ENCODE measurements at regions not wholly inside any gene's neighbourhood (a gene's known extent, or its start where the extent isn't known, plus 50 kb on each side); places are given as distances from the start of the nearest gene placed in this dataset.

DNA sequence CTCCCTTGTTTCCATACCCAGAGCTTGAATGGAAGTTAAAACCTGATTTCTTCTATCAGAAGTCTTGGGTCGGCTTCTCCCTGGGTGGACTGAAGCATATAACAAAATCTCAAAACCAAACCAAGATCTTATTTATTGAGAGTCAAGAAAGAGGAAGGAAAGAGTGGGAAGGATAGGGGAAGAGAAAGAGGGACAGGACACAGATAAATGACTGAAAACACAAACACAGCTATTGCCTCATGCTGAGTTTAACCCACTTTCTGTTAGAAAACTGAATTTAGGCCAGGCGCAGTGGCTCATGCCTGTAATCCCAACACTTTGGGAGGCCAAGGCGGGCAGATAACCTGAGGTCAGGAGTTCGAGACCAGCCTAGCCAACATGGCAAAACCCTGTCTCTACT is 92.9 kb downstream of the PALM2AKAP2 start:
- Mint-ChIP-seq H3K36me3 (ENCODE audit: low read depth) (no peaks in the 10 kb centered on the region), H3K27ac (ENCODE audit: unreplicated experiment) (no peak overlapping the region), H3K27me3 (ENCODE audit: low read depth) (no peaks in the 10 kb centered on the region), H3K4me1 (ENCODE audit: low read depth) (peaks cover 21% of the 10 kb centered on the region), H3K4me3 (ENCODE audit: unreplicated experiment) (no peak overlapping the region), H3K9me3 (ENCODE audit: low read depth) (no peaks in the 10 kb centered on the region)
- TF ChIP-seq, protein P1, sequence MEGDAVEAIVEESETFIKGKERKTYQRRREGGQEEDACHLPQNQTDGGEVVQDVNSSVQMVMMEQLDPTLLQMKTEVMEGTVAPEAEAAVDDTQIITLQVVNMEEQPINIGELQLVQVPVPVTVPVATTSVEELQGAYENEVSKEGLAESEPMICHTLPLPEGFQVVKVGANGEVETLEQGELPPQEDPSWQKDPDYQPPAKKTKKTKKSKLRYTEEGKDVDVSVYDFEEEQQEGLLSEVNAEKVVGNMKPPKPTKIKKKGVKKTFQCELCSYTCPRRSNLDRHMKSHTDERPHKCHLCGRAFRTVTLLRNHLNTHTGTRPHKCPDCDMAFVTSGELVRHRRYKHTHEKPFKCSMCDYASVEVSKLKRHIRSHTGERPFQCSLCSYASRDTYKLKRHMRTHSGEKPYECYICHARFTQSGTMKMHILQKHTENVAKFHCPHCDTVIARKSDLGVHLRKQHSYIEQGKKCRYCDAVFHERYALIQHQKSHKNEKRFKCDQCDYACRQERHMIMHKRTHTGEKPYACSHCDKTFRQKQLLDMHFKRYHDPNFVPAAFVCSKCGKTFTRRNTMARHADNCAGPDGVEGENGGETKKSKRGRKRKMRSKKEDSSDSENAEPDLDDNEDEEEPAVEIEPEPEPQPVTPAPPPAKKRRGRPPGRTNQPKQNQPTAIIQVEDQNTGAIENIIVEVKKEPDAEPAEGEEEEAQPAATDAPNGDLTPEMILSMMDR (IDR thresholded peaks at IDR 0.05): no peak
- no peak for DNase-seq (ENCODE audit: low spot score)

DNA sequence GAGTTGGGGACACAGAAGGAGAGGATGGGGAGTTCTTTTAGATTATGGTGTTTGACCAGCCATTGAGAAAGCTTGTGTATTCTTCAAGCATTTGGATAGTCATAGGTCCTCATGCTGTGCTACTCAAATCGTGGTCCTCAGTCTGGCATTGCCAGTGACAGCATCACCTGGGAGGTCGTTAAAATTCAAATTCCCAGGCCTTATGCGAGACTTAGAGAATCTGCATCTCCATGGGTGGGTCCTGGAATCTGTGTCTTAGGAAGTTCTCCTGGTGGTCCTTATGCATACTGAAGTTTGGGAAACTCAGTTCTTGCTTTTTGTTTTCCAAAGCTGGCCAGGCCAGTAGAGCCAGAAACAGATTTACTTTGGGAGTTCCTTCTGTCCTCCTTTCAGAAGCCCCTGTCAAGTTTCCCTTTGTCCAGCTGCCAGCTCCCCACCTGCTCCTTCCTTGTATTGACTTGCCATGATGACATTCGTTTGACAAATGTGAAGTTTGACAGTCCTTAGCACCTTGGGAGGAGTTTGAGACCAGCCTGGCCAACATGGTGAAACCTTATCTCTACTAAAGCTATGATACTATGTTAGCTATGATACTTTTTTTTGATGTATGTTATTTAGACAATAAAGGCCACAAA is 95.6 kb downstream of the PALM2AKAP2 start:
- Mint-ChIP-seq H3K36me3 (ENCODE audit: low read depth) (peaks cover 4% of the 10 kb centered on the region), H3K27me3 (ENCODE audit: low read depth) (no peaks in the 10 kb centered on the region), H3K4me1 (ENCODE audit: low read depth) (no peaks in the 10 kb centered on the region), H3K9me3 (ENCODE audit: low read depth) (no peaks in the 10 kb centered on the region), H3K27ac (ENCODE audit: unreplicated experiment) (no peak overlapping the region), H3K4me3 (ENCODE audit: unreplicated experiment) (no peak overlapping the region)
- DNase-seq (ENCODE audit: low spot score): no peak
- TF ChIP-seq, protein P1 (IDR thresholded peaks at IDR 0.05): no peak

DNA sequence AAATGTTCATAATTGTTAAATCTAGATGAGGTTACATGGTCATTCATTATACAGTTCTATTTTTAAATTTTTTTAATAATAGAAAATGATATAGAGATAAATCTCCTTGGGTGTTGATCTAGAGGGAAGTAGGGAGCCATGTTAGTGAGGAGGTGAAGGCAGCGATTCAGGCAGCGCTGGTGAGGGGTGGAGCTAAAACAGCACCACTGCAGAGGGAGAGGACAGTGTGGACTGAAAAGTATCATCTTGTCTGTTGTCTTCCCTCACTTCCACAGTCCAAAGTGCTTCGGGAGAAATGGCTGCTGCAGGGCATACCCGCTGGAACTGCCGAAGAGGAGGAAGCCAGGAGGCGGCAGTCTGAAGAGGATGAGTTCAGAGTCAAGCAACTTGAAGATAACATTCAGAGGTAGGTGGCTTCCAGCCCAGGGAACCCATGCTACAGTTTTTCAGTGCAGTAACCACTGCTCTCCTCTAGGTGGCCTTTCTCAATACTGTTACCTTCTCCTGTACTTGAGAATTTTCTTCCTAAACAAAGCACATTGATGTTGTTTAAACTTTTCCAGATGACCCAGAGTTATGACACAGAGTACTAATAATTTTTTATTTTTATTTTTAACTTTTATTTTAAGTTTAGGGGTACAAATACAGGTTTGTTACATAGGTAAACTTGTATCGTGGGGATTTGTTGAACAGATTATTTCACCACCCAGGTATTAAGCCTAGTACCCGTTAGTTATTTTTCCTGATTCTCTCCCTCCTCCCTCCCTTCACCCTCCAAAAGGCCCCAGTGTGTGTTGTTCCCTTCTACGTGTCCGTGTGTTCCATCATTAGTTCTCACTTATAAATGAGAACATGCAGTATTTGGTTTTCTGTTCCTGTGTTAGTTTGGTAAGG is 100.5 kb downstream of the PALM2AKAP2 start:
- H3K27me3 Mint-ChIP-seq (ENCODE audit: low read depth): no peaks in the 10 kb centered on the region
- TF ChIP-seq, protein P1 (IDR thresholded peaks at IDR 0.05): peak; percentile 78
- H3K4me3 Mint-ChIP-seq (ENCODE audit: unreplicated experiment): no peak overlapping the region
- peaks cover 12% of the 10 kb centered on the region for H3K4me1 Mint-ChIP-seq (ENCODE audit: low read depth)
- peaks cover 15% of the 10 kb centered on the region for H3K36me3 Mint-ChIP-seq (ENCODE audit: low read depth)
- H3K9me3 Mint-ChIP-seq (ENCODE audit: low read depth): no peaks in the 10 kb centered on the region
- H3K27ac Mint-ChIP-seq (ENCODE audit: unreplicated experiment): no peak overlapping the region
- no peak for DNase-seq (ENCODE audit: low spot score)

DNA sequence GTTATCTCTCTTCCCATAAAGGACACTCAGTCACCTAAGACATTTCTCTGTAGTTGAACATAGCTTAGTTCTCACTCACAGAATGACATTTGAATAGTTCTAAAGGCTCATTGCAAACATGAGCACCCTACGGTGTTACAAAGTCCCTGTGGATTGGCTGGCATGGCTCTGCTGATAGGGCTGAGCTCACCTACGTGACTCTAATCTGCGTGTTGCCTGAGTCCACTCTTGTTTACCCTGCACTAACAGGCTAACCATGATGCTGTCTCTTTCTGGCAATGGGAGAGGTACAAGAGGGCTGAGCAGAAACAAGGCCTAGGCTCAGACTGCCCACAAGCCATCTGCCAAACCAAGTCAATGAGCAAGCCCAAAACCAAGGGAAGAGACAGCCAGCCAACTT is 103.6 kb downstream of the PALM2AKAP2 start:
- H3K9me3 Mint-ChIP-seq (ENCODE audit: low read depth): no peaks in the 10 kb centered on the region
- H3K27ac Mint-ChIP-seq (ENCODE audit: unreplicated experiment): no peak overlapping the region
- H3K4me3 Mint-ChIP-seq (ENCODE audit: unreplicated experiment): no peak overlapping the region
- peaks cover 39% of the 10 kb centered on the region for H3K4me1 Mint-ChIP-seq (ENCODE audit: low read depth)
- no peaks in the 10 kb centered on the region for H3K27me3 Mint-ChIP-seq (ENCODE audit: low read depth)
- TF ChIP-seq, protein P1 (IDR thresholded peaks at IDR 0.05): no peak
- peaks cover 15% of the 10 kb centered on the region for H3K36me3 Mint-ChIP-seq (ENCODE audit: low read depth)
- DNase-seq (ENCODE audit: low spot score): no peak

DNA sequence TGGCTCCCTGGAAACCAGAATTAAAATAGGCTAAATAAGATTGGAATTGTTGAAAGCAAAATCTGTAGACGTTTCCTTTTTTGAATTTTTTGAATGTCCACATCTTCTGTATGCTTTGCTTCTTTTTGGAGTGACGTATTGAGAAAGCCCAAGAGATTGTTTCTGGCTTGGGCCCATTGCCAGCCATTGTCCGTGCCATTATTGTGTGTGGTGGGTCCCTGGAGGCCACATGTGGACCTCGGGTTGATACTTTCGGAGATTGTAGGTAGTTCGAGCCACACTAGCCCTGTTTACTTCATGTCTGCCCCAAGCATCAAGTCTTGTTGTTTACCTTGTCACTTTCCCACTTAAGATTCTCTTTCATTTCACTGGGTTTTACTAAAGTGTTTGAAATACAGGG is 106.0 kb downstream of the PALM2AKAP2 start:
- no peak for DNase-seq (ENCODE audit: low spot score)
- Mint-ChIP-seq H3K36me3 (ENCODE audit: low read depth) (peaks cover 16% of the 10 kb centered on the region), H3K27me3 (ENCODE audit: low read depth) (no peaks in the 10 kb centered on the region), H3K4me3 (ENCODE audit: unreplicated experiment) (no peak overlapping the region), H3K4me1 (ENCODE audit: low read depth) (peaks cover 56% of the 10 kb centered on the region), H3K27ac (ENCODE audit: unreplicated experiment) (no peak overlapping the region), H3K9me3 (ENCODE audit: low read depth) (no peaks in the 10 kb centered on the region)
- TF ChIP-seq, protein P1 (IDR thresholded peaks at IDR 0.05): no peak
